WERI-Rb-1 (cell line): ENCODE measurements at regions not wholly inside any gene's neighbourhood (a gene's known extent, or its start where the extent isn't known, plus 50 kb on each side); places are given as distances from the start of the nearest gene placed in this dataset.

ENCODE experiments used
- DNase-seq: peaks from one replicate; pipeline ENCODE4 v3.0.0-alpha.2; 2020
- H3K27ac ChIP-seq: fragments of 250-450 bp; sonication (Bioruptor Pico); 2 replicates; pipeline ENCODE4 v1.5.1; 2020; ENCODE audit warnings: mild to moderate bottlenecking, moderate library complexity
- H3K27me3 ChIP-seq: fragments of 250-450 bp; sonication (Bioruptor Pico); 2 replicates; pipeline ENCODE4 v1.5.1; 2021; ENCODE audit warnings: mild to moderate bottlenecking, low read depth, moderate library complexity; ENCODE audit not compliant: insufficient read depth, severe bottlenecking
- H3K36me3 ChIP-seq: fragments of 250-450 bp; sonication (Bioruptor Pico); 2 replicates; pipeline ENCODE4 v1.5.1; 2020; ENCODE audit warnings: mild to moderate bottlenecking, moderate library complexity
- H3K4me3 ChIP-seq: 2 replicates; pipeline ENCODE4 v1.5.1; 2011; ENCODE audit warnings: low read depth, mild to moderate bottlenecking, control low read depth, low read length
- H3K9me3 ChIP-seq: fragments of 250-450 bp; sonication (Bioruptor Pico); 2 replicates; pipeline ENCODE4 v1.5.1; 2021; ENCODE audit warnings: mild to moderate bottlenecking, moderate library complexity; ENCODE audit not compliant: severe bottlenecking
- CTCF ChIP-seq: IDR thresholded peaks from 2 replicates; pipeline ENCODE4 v1.5.1; 2011; ENCODE audit warnings: low read depth, mild to moderate bottlenecking, control low read depth, inconsistent platforms, low read length

DNA sequence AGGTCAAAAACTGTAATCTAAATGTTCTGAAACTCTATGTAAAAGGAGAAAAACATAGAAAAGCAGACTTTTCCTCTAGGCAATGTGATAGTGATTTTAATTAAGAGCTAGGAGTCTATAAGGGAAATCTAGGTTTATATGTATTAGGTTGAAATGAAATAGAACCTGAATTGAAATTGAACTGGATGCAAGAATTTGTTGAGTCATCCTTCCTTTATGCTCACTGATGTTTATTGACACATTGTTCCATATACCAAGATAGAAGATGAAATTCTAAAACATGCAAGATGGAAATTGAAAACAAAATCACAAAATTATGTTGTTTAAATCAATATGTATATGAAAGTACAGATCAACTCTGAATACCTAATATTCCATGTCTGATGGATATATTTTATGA is 170.4 kb upstream of the FLRT2 start:
- H3K9me3 ChIP-seq: no peaks in the 10 kb centered on the region
- H3K27me3 ChIP-seq: no peaks in the 10 kb centered on the region
- no peak for DNase-seq
- H3K4me3 ChIP-seq: no peak overlapping the region
- no peak for TF ChIP-seq CTCF
- no peak overlapping the region for H3K27ac ChIP-seq
- no peaks in the 10 kb centered on the region for H3K36me3 ChIP-seq

DNA sequence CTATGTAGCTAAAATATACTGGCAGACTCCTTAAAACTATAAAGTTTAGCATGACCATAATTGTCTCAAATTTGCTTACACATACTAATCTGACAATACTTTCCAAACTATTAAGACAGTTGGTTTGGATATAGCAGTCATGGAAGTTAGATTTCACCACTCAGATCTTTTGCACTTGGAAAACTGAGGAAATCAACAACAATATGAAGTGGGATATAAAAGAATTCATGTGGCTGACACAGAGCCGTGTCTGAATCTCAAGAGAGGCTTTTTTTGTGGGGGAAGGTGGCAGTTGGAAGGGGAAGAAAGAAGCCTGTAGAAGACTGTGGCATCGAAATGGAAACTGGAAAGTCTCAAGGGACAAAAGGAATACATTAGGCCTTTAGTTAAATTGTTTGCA is 166.6 kb upstream of the FLRT2 start:
- no peak for TF ChIP-seq CTCF
- Histone ChIP-seq H3K36me3 (no peaks in the 10 kb centered on the region), H3K9me3 (no peaks in the 10 kb centered on the region), H3K27ac (no peak overlapping the region), H3K4me3 (no peak overlapping the region), H3K27me3 (no peaks in the 10 kb centered on the region)
- DNase-seq: no peak

- Histone ChIP-seq H3K36me3 (no peaks in the 10 kb centered on the region), H3K27me3 (no peaks in the 10 kb centered on the region), H3K4me3 (no peak overlapping the region), H3K27ac (no peak overlapping the region), H3K9me3 (no peaks in the 10 kb centered on the region)
- TF ChIP-seq CTCF: no peak
- DNase-seq: no peak
These were observed 163.7 kb upstream of the FLRT2 start for GRCh38 chr14:85366226-85366625.

GRCh38 chr14:85380881-85381280 is 149.1 kb upstream of the FLRT2 start:
- no peaks in the 10 kb centered on the region for H3K9me3 ChIP-seq
- H3K27me3 ChIP-seq: no peaks in the 10 kb centered on the region
- H3K27ac ChIP-seq: no peak overlapping the region
- H3K4me3 ChIP-seq: peak overlapping the region; percentile 11; the same call in 1 of the 2 replicates
- peak; percentile 26 for DNase-seq
- no peaks in the 10 kb centered on the region for H3K36me3 ChIP-seq
- no peak for TF ChIP-seq CTCF

DNA sequence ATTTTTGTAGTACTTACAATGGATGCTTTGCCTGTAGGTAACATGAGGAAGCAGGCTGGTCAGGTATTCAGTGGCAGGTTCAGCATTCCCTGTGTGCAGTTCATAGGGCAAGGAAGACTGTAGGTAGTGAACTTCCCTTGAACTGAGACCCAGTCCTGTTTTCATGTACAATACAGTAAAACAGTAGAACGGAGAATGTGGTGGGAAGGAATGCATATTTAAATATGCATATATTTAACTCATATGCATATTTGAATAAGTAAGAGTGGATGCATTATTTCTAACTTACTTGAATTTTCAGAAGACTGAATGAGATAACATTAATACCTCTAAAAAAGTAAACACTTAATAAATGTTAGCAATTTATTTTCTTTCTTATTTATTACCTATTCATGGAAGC is 147.6 kb upstream of the FLRT2 start:
- Histone ChIP-seq H3K36me3 (no peaks in the 10 kb centered on the region), H3K4me3 (no peak overlapping the region), H3K27me3 (no peaks in the 10 kb centered on the region), H3K9me3 (no peaks in the 10 kb centered on the region), H3K27ac (no peak overlapping the region)
- no peak for DNase-seq
- no peak for TF ChIP-seq CTCF

GRCh38 chr14:85387181-85387580 is 142.8 kb upstream of the FLRT2 start:
- H3K9me3 ChIP-seq: no peaks in the 10 kb centered on the region
- no peak for TF ChIP-seq CTCF
- peak; percentile 39 for DNase-seq

More at GRCh38 chr14:85387181-85387580, 142.8 kb upstream of the FLRT2 start:
- Histone ChIP-seq H3K36me3 (no peaks in the 10 kb centered on the region), H3K27ac (no peak overlapping the region), H3K4me3 (no peak overlapping the region), H3K27me3 (no peaks in the 10 kb centered on the region)
